DOHH2 (cell line): ENCODE measurements at regions not wholly inside any gene's neighbourhood (a gene's known extent, or its start where the extent isn't known, plus 50 kb on each side); places are given as distances from the start of the nearest gene placed in this dataset.

Source experiments
- H3F3A ChIP-seq: fragments of 200-600 bp; sonication (generic), shearing (Covaris generic); 2 replicates; pipeline ENCODE4 v1.6.0; 2016; ENCODE audit warnings: antibody characterized with exemption, mild to moderate bottlenecking; ENCODE audit not compliant: control insufficient read depth, insufficient read depth
- H3K27ac ChIP-seq: fragments of 200-600 bp; sonication (generic); 2 replicates; pipeline ENCODE4 v1.5.1; 2014; ENCODE audit warnings: low read depth, mild to moderate bottlenecking, low read length, moderate library complexity
- H3K27me3 ChIP-seq: fragments of 200-600 bp; sonication (generic); 2 replicates; pipeline ENCODE4 v1.6.1; 2014; ENCODE audit warnings: mild to moderate bottlenecking, low read length, mixed read lengths; ENCODE audit not compliant: control insufficient read depth
- H3K36me3 ChIP-seq: fragments of 200-600 bp; sonication (generic); 2 replicates; pipeline ENCODE4 v1.6.1; 2014; ENCODE audit warnings: mild to moderate bottlenecking, low read length, moderate library complexity, mixed read lengths; ENCODE audit not compliant: control insufficient read depth
- H3K4me1 ChIP-seq: fragments of 200-600 bp; sonication (generic); 2 replicates; pipeline ENCODE4 v1.6.1; 2014; ENCODE audit warnings: mild to moderate bottlenecking, low read length, mixed read lengths; ENCODE audit not compliant: control insufficient read depth
- H3K4me2 ChIP-seq: fragments of 200-600 bp; sonication (generic); 2 replicates; pipeline ENCODE4 v1.6.0; 2014; ENCODE audit warnings: mild to moderate bottlenecking, low read length, moderate library complexity
- H3K4me3 ChIP-seq: fragments of 200-600 bp; sonication (generic); 2 replicates; pipeline ENCODE4 v1.5.1; 2014; ENCODE audit warnings: mild to moderate bottlenecking, low read length, mixed read lengths
- H3K79me2 ChIP-seq: fragments of 200-600 bp; sonication (generic); 2 replicates; pipeline ENCODE4 v1.6.1; 2014; ENCODE audit warnings: mild to moderate bottlenecking, low read length, mixed read lengths; ENCODE audit not compliant: control insufficient read depth
- H3K9me2 ChIP-seq: fragments of 200-600 bp; sonication (generic); replicated peaks from 2 replicates; pipeline ENCODE4 v1.6.1; 2014; ENCODE audit warnings: mild to moderate bottlenecking, low read length, mixed read lengths; ENCODE audit not compliant: control insufficient read depth
- H3K9me3 ChIP-seq: fragments of 200-600 bp; sonication (generic); 2 replicates; pipeline ENCODE4 v1.6.1; 2014; ENCODE audit warnings: antibody characterized with exemption, low read length, mixed read lengths; ENCODE audit not compliant: control insufficient read depth, insufficient read depth
- H4K20me1 ChIP-seq: fragments of 200-600 bp; sonication (generic); 2 replicates; pipeline ENCODE4 v1.6.0; 2014; ENCODE audit warnings: low read depth, mild to moderate bottlenecking, antibody characterized with exemption, low read length, moderate library complexity; ENCODE audit not compliant: control insufficient read depth, insufficient read depth
- CTCF ChIP-seq: fragments of 200-600 bp; sonication (generic); IDR thresholded peaks from one replicate; pipeline ENCODE4 v1.5.1; 2014; ENCODE audit warnings: antibody characterized with exemption, mild to moderate bottlenecking, low read depth, low read length; ENCODE audit not compliant: poor library complexity, severe bottlenecking
- EZH2phosphoT487 ChIP-seq: fragments of 200-600 bp; sonication (generic); IDR thresholded peaks from 2 replicates; pipeline ENCODE4 v1.6.1; 2017; ENCODE audit warnings: borderline replicate concordance, mild to moderate bottlenecking, antibody characterized with exemption, low read length, moderate library complexity, mixed read lengths

GRCh38 chr15:47897525-47897924 lies 180.2 kb downstream of the SEMA6D start:
- Histone ChIP-seq H3K79me2 (no peaks in the 10 kb centered on the region), H3K9me3 (peaks cover 3% of the 10 kb centered on the region; the same call in 1 of the 2 replicates), H3K4me3 (no peak overlapping the region), H3K36me3 (no peaks in the 10 kb centered on the region), H3F3A (no peaks in the 10 kb centered on the region), H3K27me3 (no peaks in the 10 kb centered on the region), H3K9me2 (no peaks in the 10 kb centered on the region), H3K27ac (no peak overlapping the region), H3K4me2 (no peak overlapping the region), H3K4me1 (no peaks in the 10 kb centered on the region), H4K20me1 (no peaks in the 10 kb centered on the region)
- TF ChIP-seq CTCF (no peak), EZH2phosphoT487 (no peak)

- Histone ChIP-seq H3K36me3 (no peaks in the 10 kb centered on the region), H3K9me3 (peaks cover 12% of the 10 kb centered on the region; the same call in 1 of the 2 replicates), H4K20me1 (no peaks in the 10 kb centered on the region), H3K9me2 (no peaks in the 10 kb centered on the region), H3F3A (no peaks in the 10 kb centered on the region), H3K4me2 (no peak overlapping the region), H3K79me2 (no peaks in the 10 kb centered on the region), H3K4me3 (no peak overlapping the region), H3K4me1 (no peaks in the 10 kb centered on the region), H3K27ac (no peak overlapping the region), H3K27me3 (no peaks in the 10 kb centered on the region)
- TF ChIP-seq EZH2phosphoT487: no peak
- TF ChIP-seq CTCF: no peak
These were observed 183.4 kb downstream of the SEMA6D start for GRCh38 chr15:47900751-47901150.

- H3K4me1 ChIP-seq: no peaks in the 10 kb centered on the region
- H3K4me2 ChIP-seq: no peak overlapping the region
- H3K79me2 ChIP-seq: no peaks in the 10 kb centered on the region
- no peak overlapping the region for H3K4me3 ChIP-seq
- H3K27me3 ChIP-seq: no peaks in the 10 kb centered on the region
- no peak overlapping the region for H3K27ac ChIP-seq
- H3K9me2 ChIP-seq: no peaks in the 10 kb centered on the region
- peaks cover 12% of the 10 kb centered on the region; the same call in 1 of the 2 replicates for H3K9me3 ChIP-seq
- no peak for TF ChIP-seq CTCF
- TF ChIP-seq EZH2phosphoT487: no peak
- H3F3A ChIP-seq: no peaks in the 10 kb centered on the region
- H3K36me3 ChIP-seq: no peaks in the 10 kb centered on the region
- no peaks in the 10 kb centered on the region for H4K20me1 ChIP-seq
These were observed 186.1 kb downstream of the SEMA6D start for GRCh38 chr15:47903368-47903767.

GRCh38 chr15:47908486-47908885 lies 191.2 kb downstream of the SEMA6D start:
- H3K9me2 ChIP-seq: no peaks in the 10 kb centered on the region
- no peaks in the 10 kb centered on the region for H4K20me1 ChIP-seq
- no peaks in the 10 kb centered on the region for H3K27me3 ChIP-seq
- H3K36me3 ChIP-seq: no peaks in the 10 kb centered on the region
- no peaks in the 10 kb centered on the region for H3K79me2 ChIP-seq
- no peaks in the 10 kb centered on the region for H3K4me1 ChIP-seq
- no peaks in the 10 kb centered on the region for H3F3A ChIP-seq
- no peak overlapping the region for H3K27ac ChIP-seq
- no peak overlapping the region for H3K4me3 ChIP-seq
- H3K4me2 ChIP-seq: no peak overlapping the region
- peaks cover 3% of the 10 kb centered on the region; the same call in 1 of the 2 replicates for H3K9me3 ChIP-seq
- TF ChIP-seq CTCF (no peak), EZH2phosphoT487 (no peak)
